PFSK-1 (cell line): ENCODE measurements at regions not wholly inside any gene's neighbourhood (a gene's known extent, or its start where the extent isn't known, plus 50 kb on each side); places are given as distances from the start of the nearest gene placed in this dataset.

ENCODE experiments used
- POLR2AphosphoS5 ChIP-seq: IDR thresholded peaks from 2 replicates; pipeline ENCODE4 v1.6.1; 2012; ENCODE audit warnings: low read depth, mild to moderate bottlenecking, control low read depth, low read length, moderate library complexity
- REST ChIP-seq, 2 experiments: IDR thresholded peaks; 2 replicates each; pipeline versions ENCODE4 v1.6.1 to v1.8.0; 2011 to 2012; ENCODE audit warnings: low read depth in 2 of 2, low read length in 2 of 2, control low read depth in 1 of 2, inconsistent platforms in 1 of 2, mild to moderate bottlenecking in 1 of 2, moderate library complexity in 1 of 2; ENCODE audit not compliant: insufficient read depth in 1 of 2
- SIN3A ChIP-seq: IDR thresholded peaks from 2 replicates; pipeline ENCODE4 v1.6.1; 2012; ENCODE audit warnings: mild to moderate bottlenecking, low read length, moderate library complexity, borderline replicate concordance; ENCODE audit not compliant: insufficient read depth
- TAF1 ChIP-seq: IDR thresholded peaks from 2 replicates; pipeline ENCODE4 v1.6.1; 2012; ENCODE audit warnings: low read length, control low read depth, borderline replicate concordance; ENCODE audit not compliant: insufficient read depth

DNA sequence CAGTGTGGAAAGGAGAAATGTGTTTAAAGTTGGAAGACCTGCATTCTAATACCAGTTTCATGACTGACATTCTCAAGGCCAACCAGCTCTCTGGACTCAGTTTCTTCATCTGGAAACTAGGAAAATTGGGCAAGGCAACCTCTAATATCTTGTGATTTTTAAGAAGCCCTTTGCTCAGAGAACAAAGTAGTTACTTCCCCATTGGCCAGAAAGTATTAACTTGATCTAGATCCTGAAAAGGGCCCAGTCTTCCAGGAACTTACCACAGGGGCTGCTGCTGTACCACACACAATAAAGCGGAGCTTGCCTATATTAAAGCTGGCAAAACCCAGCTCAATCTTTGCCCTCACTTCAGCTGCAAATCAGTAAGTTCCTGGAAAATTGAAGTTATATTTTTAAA is 155.6 kb upstream of the ADO start:
- TF ChIP-seq POLR2AphosphoS5: no peak
- TF ChIP-seq REST (IDR thresholded peaks at IDR 0.05; ENCODE audit: insufficient read depth in 1 of 2, low read depth in 2 of 2, low read length in 2 of 2): no peak
- no peak for TF ChIP-seq TAF1
- no peak for TF ChIP-seq SIN3A
